Gastrocnemius medialis (tissue), 4 donors: ENCODE measurements at regions not wholly inside any gene's neighbourhood (a gene's known extent, or its start where the extent isn't known, plus 50 kb on each side); places are given as distances from the start of the nearest gene placed in this dataset.

ENCODE experiments used
- POLR2A ChIP-seq, 2 donors: fragments of 450-650 bp; IDR thresholded peaks; one replicate each; pipeline ENCODE4 v1.6.1; 2017; ENCODE audit warnings: antibody characterized with exemption in 2 of 2, mild to moderate bottlenecking in 2 of 2, moderate library complexity in 2 of 2
- TF ChIP-seq, protein P1 (sequence below), 5 experiments: fragments of 450-650 bp in 3 of 5; fragments of 200-600 bp in 2 of 5; sonication (generic) in 2 of 5; IDR thresholded peaks in 4 of 5; conservative IDR thresholded peaks in 1 of 5; 1 replicate in 4 of 5; 2 replicates in 1 of 5; pipeline ENCODE4 v1.5.1; 2016 to 2019; ENCODE audit warnings: antibody characterized with exemption in 5 of 5, mild to moderate bottlenecking in 3 of 5, moderate library complexity in 3 of 5

DNA sequence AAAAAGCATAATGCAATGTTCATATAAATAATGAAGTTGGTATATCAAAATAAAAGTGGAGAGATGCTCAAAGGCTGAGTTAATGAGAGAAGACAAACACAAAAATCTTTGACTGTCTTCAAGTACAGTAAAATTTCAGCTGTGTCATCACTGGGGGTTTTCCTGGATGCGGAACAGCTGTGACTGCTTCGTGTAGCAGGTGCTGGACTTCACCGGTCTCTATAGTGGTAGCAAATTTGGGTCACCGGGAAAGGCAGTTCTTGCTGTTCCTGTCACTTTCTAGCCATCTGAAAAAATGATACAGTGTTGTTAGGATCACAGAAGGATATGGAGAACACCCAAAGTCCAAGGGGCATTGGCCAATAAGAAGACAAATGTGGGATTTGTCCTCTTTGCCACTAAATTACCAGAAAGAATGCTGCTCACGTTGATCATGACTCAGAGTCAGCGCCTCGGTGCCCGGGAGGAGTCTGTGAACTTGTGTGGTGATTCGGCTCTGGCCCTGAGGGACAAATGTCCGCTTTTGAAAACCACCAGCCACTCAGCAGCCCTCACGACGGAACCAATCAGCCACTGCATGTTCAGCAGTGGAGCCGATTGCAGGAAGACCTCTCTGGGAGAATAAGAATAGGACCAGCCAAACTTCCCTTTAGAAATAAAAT lies 230.1 kb upstream of the FAT1 start:
- TF ChIP-seq, protein P1, sequence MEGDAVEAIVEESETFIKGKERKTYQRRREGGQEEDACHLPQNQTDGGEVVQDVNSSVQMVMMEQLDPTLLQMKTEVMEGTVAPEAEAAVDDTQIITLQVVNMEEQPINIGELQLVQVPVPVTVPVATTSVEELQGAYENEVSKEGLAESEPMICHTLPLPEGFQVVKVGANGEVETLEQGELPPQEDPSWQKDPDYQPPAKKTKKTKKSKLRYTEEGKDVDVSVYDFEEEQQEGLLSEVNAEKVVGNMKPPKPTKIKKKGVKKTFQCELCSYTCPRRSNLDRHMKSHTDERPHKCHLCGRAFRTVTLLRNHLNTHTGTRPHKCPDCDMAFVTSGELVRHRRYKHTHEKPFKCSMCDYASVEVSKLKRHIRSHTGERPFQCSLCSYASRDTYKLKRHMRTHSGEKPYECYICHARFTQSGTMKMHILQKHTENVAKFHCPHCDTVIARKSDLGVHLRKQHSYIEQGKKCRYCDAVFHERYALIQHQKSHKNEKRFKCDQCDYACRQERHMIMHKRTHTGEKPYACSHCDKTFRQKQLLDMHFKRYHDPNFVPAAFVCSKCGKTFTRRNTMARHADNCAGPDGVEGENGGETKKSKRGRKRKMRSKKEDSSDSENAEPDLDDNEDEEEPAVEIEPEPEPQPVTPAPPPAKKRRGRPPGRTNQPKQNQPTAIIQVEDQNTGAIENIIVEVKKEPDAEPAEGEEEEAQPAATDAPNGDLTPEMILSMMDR (IDR thresholded peaks at IDR 0.05 in 4 of 5, conservative IDR thresholded peaks at IDR 0.05 in 1 of 5) = no peak
- no peak for TF ChIP-seq POLR2A (IDR thresholded peaks at IDR 0.05)
